Kidney epithelial cell (primary cell): ENCODE measurements at regions not wholly inside any gene's neighbourhood (a gene's known extent, or its start where the extent isn't known, plus 50 kb on each side); places are given as distances from the start of the nearest gene placed in this dataset.

Experiments
- DNase-seq: peaks from one replicate; pipeline ENCODE4 v3.0.0-alpha.2; 2010; ENCODE audit warnings: low read depth
- H3K27me3 ChIP-seq: 2 replicates; pipeline ENCODE4 v1.6.0; 2011; ENCODE audit warnings: low read length; ENCODE audit not compliant: control insufficient read depth, insufficient read depth
- H3K36me3 ChIP-seq: 2 replicates; pipeline ENCODE4 v1.5.1; 2011; ENCODE audit warnings: low read length; ENCODE audit not compliant: control insufficient read depth, insufficient read depth
- H3K4me3 ChIP-seq: 2 replicates; pipeline ENCODE4 v1.5.1; 2011; ENCODE audit warnings: low read depth, mild to moderate bottlenecking, control low read depth, low read length
- CTCF ChIP-seq: IDR thresholded peaks from 2 replicates; pipeline ENCODE4 v1.5.1; 2011; ENCODE audit warnings: mild to moderate bottlenecking, moderate library complexity, low read length, control low read depth, inconsistent platforms; ENCODE audit not compliant: insufficient read depth, poor library complexity, severe bottlenecking

- DNase-seq, result no peak
- no peaks in the 10 kb centered on the region for H3K27me3 ChIP-seq
- H3K4me3 ChIP-seq, result no peak overlapping the region
- TF ChIP-seq CTCF, result no peak
- no peaks in the 10 kb centered on the region for H3K36me3 ChIP-seq
These were observed 1160.4 kb downstream of the BRD1 start for GRCh38 chr22:48667289-48667688.

- no peak for DNase-seq
- Histone ChIP-seq H3K4me3 (no peak overlapping the region), H3K36me3 (no peaks in the 10 kb centered on the region), H3K27me3 (no peaks in the 10 kb centered on the region)
- no peak for TF ChIP-seq CTCF
These were observed 1161.1 kb downstream of the BRD1 start for GRCh38 chr22:48666620-48667019.

- Histone ChIP-seq H3K36me3 (no peaks in the 10 kb centered on the region), H3K27me3 (no peaks in the 10 kb centered on the region), H3K4me3 (no peak overlapping the region)
- no peak for TF ChIP-seq CTCF
- DNase-seq, result no peak
These were observed 1162.2 kb downstream of the BRD1 start for GRCh38 chr22:48665311-48665995.

GRCh38 chr22:48664586-48664985 is 1163.1 kb downstream of the BRD1 start:
- H3K4me3 ChIP-seq, result no peak overlapping the region
- H3K36me3 ChIP-seq, result no peaks in the 10 kb centered on the region
- H3K27me3 ChIP-seq, result no peaks in the 10 kb centered on the region
- TF ChIP-seq CTCF, result no peak
- DNase-seq, result no peak

- no peaks in the 10 kb centered on the region for H3K27me3 ChIP-seq
- no peak overlapping the region for H3K4me3 ChIP-seq
- no peak for DNase-seq
- no peak for TF ChIP-seq CTCF
- no peaks in the 10 kb centered on the region for H3K36me3 ChIP-seq
These were observed 1164.4 kb downstream of the BRD1 start for GRCh38 chr22:48663297-48663696.
